ENCODE measurements at regions not wholly inside any gene's neighbourhood (a gene's known extent, or its start where the extent isn't known, plus 50 kb on each side); places are given as distances from the start of the nearest gene placed in this dataset.

DNA sequence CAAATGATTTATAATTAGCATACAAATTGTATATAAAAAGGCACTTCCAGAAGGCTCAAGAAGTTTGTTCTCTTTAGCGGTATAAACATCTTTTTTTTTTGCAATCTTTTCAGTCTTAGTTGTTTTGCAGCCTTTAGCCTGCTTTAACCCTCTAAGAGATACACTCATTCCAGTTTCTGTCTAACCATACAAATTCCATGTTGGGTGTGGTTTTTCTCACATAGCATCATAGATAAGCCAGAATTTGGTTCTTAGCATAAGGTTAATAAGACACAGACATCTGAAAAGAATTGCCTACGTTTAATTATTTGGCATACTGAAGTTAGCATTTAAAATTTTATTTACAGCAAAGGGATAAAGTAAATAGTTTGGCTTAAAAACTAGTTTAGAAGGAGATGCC, 92.5 kb upstream of the NPVF start:
- H3K36me3 ChIP-seq (ENCODE audit: low read depth) = no peaks in the 10 kb centered on the region
- intact Hi-C loops (cut with DNase I, micrococcal nuclease) = no loop called here
- no peak for TF ChIP-seq CTCF (IDR thresholded peaks at IDR 0.05)
- H3K9me3 ChIP-seq = no peaks in the 10 kb centered on the region
- H3K4me3 ChIP-seq = no peak overlapping the region
- ATAC-seq (no peak), DNase-seq (no peak)
- H3K4me1 ChIP-seq (ENCODE audit: low read depth) = no peaks in the 10 kb centered on the region

- intact Hi-C loops (cut with DNase I, micrococcal nuclease) = no loop called here
- DNase-seq (no peak), ATAC-seq (peak; percentile 21)
- TF ChIP-seq CTCF (IDR thresholded peaks at IDR 0.05) = no peak
- Histone ChIP-seq H3K4me3 (no peak overlapping the region), H3K4me1 (ENCODE audit: low read depth) (no peaks in the 10 kb centered on the region), H3K36me3 (ENCODE audit: low read depth) (no peaks in the 10 kb centered on the region), H3K9me3 (no peaks in the 10 kb centered on the region)
Measured at GRCh38 chr7:25321424-25321823, 93.1 kb upstream of the NPVF start.

DNA sequence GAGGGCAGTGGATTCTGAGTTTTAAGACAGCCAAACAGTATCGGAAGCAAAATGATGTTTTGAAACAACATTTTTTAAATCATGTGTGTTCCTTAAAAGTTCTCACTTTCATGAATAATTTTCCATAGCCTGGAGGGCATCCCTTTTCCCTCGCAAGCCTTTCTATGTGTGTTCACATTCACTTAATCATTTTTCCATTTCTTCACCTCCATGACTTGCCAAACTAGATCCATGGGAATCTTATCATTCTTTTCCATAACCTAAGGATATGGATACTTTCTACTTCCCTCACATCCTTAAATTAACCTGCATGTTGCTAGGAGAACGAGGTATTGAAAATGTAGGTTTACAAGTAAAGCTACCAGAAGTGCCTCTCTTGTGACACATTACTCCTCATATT, 94.2 kb upstream of the NPVF start:
- TF ChIP-seq CTCF (IDR thresholded peaks at IDR 0.05) = no peak
- DNase-seq = no peak
- no peaks in the 10 kb centered on the region for H3K36me3 ChIP-seq (ENCODE audit: low read depth)

GRCh38 chr7:25325186-25325757, 97.0 kb upstream of the NPVF start:
- H3K9me3 ChIP-seq = no peaks in the 10 kb centered on the region
- TF ChIP-seq CTCF (IDR thresholded peaks at IDR 0.05) = no peak
- no peaks in the 10 kb centered on the region for H3K4me1 ChIP-seq (ENCODE audit: low read depth)
- no peak overlapping the region for H3K4me3 ChIP-seq
- ATAC-seq = no peak
- intact Hi-C loops (cut with DNase I, micrococcal nuclease) = no loop called here
- DNase-seq = no peak
- no peaks in the 10 kb centered on the region for H3K36me3 ChIP-seq (ENCODE audit: low read depth)

More for the DNA sequence above, 94.2 kb upstream of the NPVF start:
- no peak for ATAC-seq
- Histone ChIP-seq H3K9me3 (no peaks in the 10 kb centered on the region), H3K4me3 (no peak overlapping the region), H3K4me1 (ENCODE audit: low read depth) (no peaks in the 10 kb centered on the region)
- intact Hi-C loops (cut with DNase I, micrococcal nuclease) = no loop called here

GRCh38 chr7:25326501-25327156, 98.3 kb upstream of the NPVF start:
- intact Hi-C loops (cut with DNase I, micrococcal nuclease) = no loop called here
- H3K4me1 ChIP-seq (ENCODE audit: low read depth) = no peaks in the 10 kb centered on the region
- no peak overlapping the region for H3K4me3 ChIP-seq
- H3K9me3 ChIP-seq = no peaks in the 10 kb centered on the region
- ATAC-seq (no peak), DNase-seq (no peak)
- H3K36me3 ChIP-seq (ENCODE audit: low read depth) = no peaks in the 10 kb centered on the region
- TF ChIP-seq CTCF (IDR thresholded peaks at IDR 0.05) = no peak
